NK-92 (cell line): ENCODE measurements at regions not wholly inside any gene's neighbourhood (a gene's known extent, or its start where the extent isn't known, plus 50 kb on each side); places are given as distances from the start of the nearest gene placed in this dataset.

Experiments
- DNase-seq: peaks from one replicate; lab custom pipeline; 2025; ENCODE audit not compliant: unreplicated experiment; lab: John Stamatoyannopoulos, UW

- DNase-seq = no peak
These were observed 332.0 kb downstream of the OLFM3 start for GRCh38 chr1:101664726-101665125.

GRCh38 chr1:101667761-101668160, 329.0 kb downstream of the OLFM3 start:
- no peak for DNase-seq

GRCh38 chr1:101683136-101683535, 313.6 kb downstream of the OLFM3 start:
- DNase-seq = no peak

GRCh38 chr1:101683561-101683960, 313.2 kb downstream of the OLFM3 start:
- DNase-seq = no peak

GRCh38 chr1:101697072-101697471, 299.7 kb downstream of the OLFM3 start:
- DNase-seq = no peak

- no peak for DNase-seq
These were observed 298.0 kb downstream of the OLFM3 start for GRCh38 chr1:101698681-101699080.

GRCh38 chr1:101704895-101705294, 291.8 kb downstream of the OLFM3 start:
- no peak for DNase-seq

GRCh38 chr1:101706366-101706765, 290.4 kb downstream of the OLFM3 start:
- DNase-seq = no peak

GRCh38 chr1:101709721-101710120, 287.0 kb downstream of the OLFM3 start:
- DNase-seq = no peak

- no peak for DNase-seq
These were observed 283.0 kb downstream of the OLFM3 start for GRCh38 chr1:101713760-101714159.

GRCh38 chr1:101723415-101723814, 273.3 kb downstream of the OLFM3 start:
- DNase-seq = no peak

GRCh38 chr1:101728029-101728428, 268.7 kb downstream of the OLFM3 start:
- DNase-seq = no peak

- DNase-seq = no peak
These were observed 266.2 kb downstream of the OLFM3 start for GRCh38 chr1:101730559-101730958.

- no peak for DNase-seq
These were observed 264.5 kb downstream of the OLFM3 start for GRCh38 chr1:101732261-101732660.

- no peak for DNase-seq
These were observed 263.4 kb downstream of the OLFM3 start for GRCh38 chr1:101733340-101733739.

GRCh38 chr1:101738475-101738874, 258.3 kb downstream of the OLFM3 start:
- no peak for DNase-seq

- no peak for DNase-seq
These were observed 257.6 kb downstream of the OLFM3 start for GRCh38 chr1:101739146-101739545.

GRCh38 chr1:101739826-101740330, 256.8 kb downstream of the OLFM3 start:
- no peak for DNase-seq

- no peak for DNase-seq
These were observed 254.8 kb downstream of the OLFM3 start for GRCh38 chr1:101741910-101742309.

GRCh38 chr1:101742509-101742908, 254.2 kb downstream of the OLFM3 start:
- DNase-seq = no peak

- no peak for DNase-seq
These were observed 251.0 kb downstream of the OLFM3 start for GRCh38 chr1:101745551-101746270.

GRCh38 chr1:101748077-101748476, 248.6 kb downstream of the OLFM3 start:
- no peak for DNase-seq
